GM12875 (cell line): ENCODE measurements at regions not wholly inside any gene's neighbourhood (a gene's known extent, or its start where the extent isn't known, plus 50 kb on each side); places are given as distances from the start of the nearest gene placed in this dataset.
"Not testable (repeated sequence)": the region's sequence is repeated elsewhere in the genome, so short reads cannot be mapped to it uniquely, and the experiment has no call there.

Experiments used
- H3K4me3 ChIP-seq: one replicate; pipeline ENCODE4 v1.5.1; 2011; ENCODE audit warnings: low read depth, low read length, control low read depth
- CTCF ChIP-seq: IDR thresholded peaks from 2 replicates; pipeline ENCODE4 v1.5.1; 2011; ENCODE audit warnings: low read depth, mild to moderate bottlenecking, control low read depth, inconsistent platforms, low read length, moderate library complexity, borderline replicate concordance; ENCODE audit not compliant: insufficient read depth

DNA sequence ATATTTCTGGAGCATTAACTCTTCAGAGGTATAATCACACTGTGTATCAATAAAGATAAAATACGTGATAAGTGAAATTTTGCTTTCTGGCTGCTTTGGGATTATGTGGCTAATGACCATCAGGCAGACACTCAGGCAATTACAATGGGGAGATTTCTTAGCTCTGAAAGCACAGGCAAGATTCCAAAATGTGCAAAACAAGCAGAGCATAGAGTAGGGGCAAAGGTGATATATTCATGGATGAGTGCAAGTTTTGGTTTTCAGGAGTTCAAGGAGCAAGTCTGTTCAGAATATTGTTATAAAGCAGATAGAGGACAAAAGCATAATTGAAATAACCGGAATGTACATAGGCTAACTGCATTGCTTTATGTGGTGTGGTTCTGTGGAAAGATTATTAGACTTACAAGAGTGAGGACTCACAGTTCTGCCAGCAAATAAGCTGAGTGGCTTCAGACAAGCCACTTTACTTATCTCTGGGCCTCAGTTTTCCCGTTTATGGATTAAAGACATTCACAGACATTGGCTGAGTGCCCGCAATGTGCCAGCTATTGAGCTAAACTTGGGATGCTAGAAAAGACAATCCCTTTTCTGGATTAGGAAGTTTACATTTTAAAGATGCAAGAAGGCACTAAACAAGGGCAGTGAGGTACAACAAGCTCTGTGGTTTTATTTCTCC lies 945.6 kb upstream of the ARRDC3 start:
- no peak for TF ChIP-seq CTCF
- H3K4me3 ChIP-seq, result no peak overlapping the region

DNA sequence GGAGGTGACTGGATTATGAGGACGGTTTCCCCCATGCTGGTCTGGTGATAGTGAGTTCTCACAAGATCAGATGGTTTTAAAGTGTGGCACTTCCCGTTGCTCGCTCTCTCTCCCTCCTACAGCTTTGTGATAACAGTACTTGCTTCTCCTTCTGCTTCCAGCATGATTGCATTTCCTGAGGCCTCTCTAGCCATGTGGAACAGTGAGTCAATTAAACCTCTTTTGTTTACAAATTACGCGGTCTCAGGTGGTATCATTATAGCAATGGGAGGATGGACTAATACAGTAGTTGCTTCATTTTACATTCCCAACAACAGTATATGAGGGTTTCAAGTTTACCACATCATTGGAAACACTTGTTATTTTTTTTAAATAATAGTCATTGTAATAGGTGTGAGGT lies 937.3 kb upstream of the ARRDC3 start:
- no peak for TF ChIP-seq CTCF

GRCh38 chr5:92313385-92313784 lies 930.3 kb upstream of the ARRDC3 start:
- H3K4me3 ChIP-seq, result no peak overlapping the region
- TF ChIP-seq CTCF, result no peak

More for the DNA sequence above, 937.3 kb upstream of the ARRDC3 start:
- no peak overlapping the region for H3K4me3 ChIP-seq

- peak; percentile 17; the same call in 1 of the 2 replicates for TF ChIP-seq CTCF
Measured at GRCh38 chr5:92309336-92309991, 926.3 kb upstream of the ARRDC3 start.

GRCh38 chr5:92308679-92309078 lies 925.6 kb upstream of the ARRDC3 start:
- TF ChIP-seq CTCF, result no peak
- no peak overlapping the region for H3K4me3 ChIP-seq

More at GRCh38 chr5:92309336-92309991, 926.3 kb upstream of the ARRDC3 start:
- no peak overlapping the region for H3K4me3 ChIP-seq

GRCh38 chr5:92302356-92302755 lies 919.2 kb upstream of the ARRDC3 start:
- not testable (repeated sequence) for H3K4me3 ChIP-seq

GRCh38 chr5:92283521-92283920 lies 900.4 kb upstream of the ARRDC3 start:
- no peak overlapping the region for H3K4me3 ChIP-seq
- TF ChIP-seq CTCF, result no peak

- not testable (repeated sequence) for H3K4me3 ChIP-seq
Measured at GRCh38 chr5:92271750-92272149, 888.6 kb upstream of the ARRDC3 start.
